ENCODE measurements at regions not wholly inside any gene's neighbourhood (a gene's known extent, or its start where the extent isn't known, plus 50 kb on each side); places are given as distances from the start of the nearest gene placed in this dataset.

GRCh38 chr13:72656357-72656756 lies 71.1 kb downstream of the MZT1 start:
- FAIRE-seq = no peak
- 34% methylated on average over 2 of the region's 2 CpGs for WGBS (ENCODE audit: insufficient coverage, insufficient replicate concordance, low lambda C conversion rate, missing lambda C conversion rate)
- ChIA-PET SMC1A (ENCODE audit: uncharacterized antibody, unreplicated experiment) (interaction anchor here (0.6 kb wide), 1 partner anchor 1339 kb away, joined by 3 read pairs; no protein-coding TSS in a partner anchor), RAD21 (ENCODE audit: unreplicated experiment) (no interaction called here), POLR2A (no interaction called here), CTCF (interaction anchor here (0.6 to 1.3 kb wide), 2 partner anchors 13 to 90 kb away, joined by 3 to 4 read pairs; no protein-coding TSS in a partner anchor)
- TF ChIP-seq REST (IDR thresholded peaks at IDR 0.05; ENCODE audit: low read depth, low read length) (no peak), NFYB (IDR thresholded peaks at IDR 0.05; ENCODE audit: insufficient read depth, low read depth, low read length) (no peak), SKIL (IDR thresholded peaks at IDR 0.05; ENCODE audit: low read depth, poor library complexity, severe bottlenecking) (no peak)
- Histone ChIP-seq H3K4me3 (no peak overlapping the region), H3K4me1 (ENCODE audit: control insufficient read depth, insufficient read depth, low read length) (no peaks in the 10 kb centered on the region), H4K20me1 (ENCODE audit: control insufficient read depth, insufficient read depth) (no peaks in the 10 kb centered on the region), H3K36me3 (ENCODE audit: control insufficient read depth in 2 of 2, insufficient read depth in 2 of 2, low read length in 1 of 2) (no peaks in the 10 kb centered on the region), H3K27me3 (replicated peaks in 1 of 2; ENCODE audit: control insufficient read depth in 2 of 2, insufficient read depth in 2 of 2, low read length in 1 of 2) (no peaks in the 10 kb centered on the region), H2AFZ (ENCODE audit: control insufficient read depth, low read depth, low read length) (no peak overlapping the region), H3K79me2 (ENCODE audit: control insufficient read depth, insufficient read depth, low read length) (no peaks in the 10 kb centered on the region), H3K27ac (ENCODE audit: control insufficient read depth, insufficient read depth) (no peak overlapping the region), H3K9ac (ENCODE audit: control insufficient read depth, insufficient read depth, low read length) (no peak overlapping the region), H3K4me2 (ENCODE audit: control insufficient read depth, insufficient read depth) (no peak overlapping the region), H3K9me3 (replicated peaks; ENCODE audit: control insufficient read depth, insufficient read depth, low read length) (no peaks in the 10 kb centered on the region)
- ATAC-seq = no peak
- in situ Hi-C loops (cut with MboI) = no loop called here
- intact Hi-C loops (cut with micrococcal nuclease; ENCODE audit: unreplicated experiment) = no loop called here
- no TSS peak for BruUV-seq (replicated peaks)
- DNase-seq (ENCODE audit: low read depth, low spot score) = no peak
